ENCODE measurements at regions not wholly inside any gene's neighbourhood (a gene's known extent, or its start where the extent isn't known, plus 50 kb on each side); places are given as distances from the start of the nearest gene placed in this dataset.

GRCh38 chr20:23254034-23254433 lies 96.6 kb upstream of the NXT1 start:
- 95% methylated on average over 3 of the region's 5 CpGs for WGBS (ENCODE audit: insufficient coverage)
- ATAC-seq (ENCODE audit: low read depth), result no peak

DNA sequence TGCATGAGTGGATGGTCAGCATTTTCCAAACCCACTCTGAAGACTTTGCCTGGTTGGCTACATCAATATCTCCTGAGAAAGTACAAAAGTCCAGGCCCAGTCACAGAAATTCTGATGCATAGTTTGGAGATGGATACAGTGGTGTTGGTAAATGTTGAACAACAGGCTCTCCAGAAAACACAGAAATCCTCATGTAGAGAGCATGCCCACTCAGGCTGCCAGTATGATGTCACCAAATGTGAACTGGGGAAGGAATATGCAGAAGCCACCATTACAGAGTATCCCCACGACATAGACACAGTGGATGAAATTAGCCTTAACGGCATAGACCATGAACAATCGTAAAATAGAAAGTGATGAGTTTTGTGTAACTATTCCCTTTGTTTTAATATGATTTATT lies 97.1 kb upstream of the NXT1 start:
- H3K27me3 Mint-ChIP-seq, result peaks cover 12% of the 10 kb centered on the region
- Histone ChIP-seq H4K20me1 (ENCODE audit: control insufficient read depth, insufficient read depth, low read length, poor library complexity, severe bottlenecking) (no peaks in the 10 kb centered on the region), H3K4me2 (replicated peaks; ENCODE audit: low read depth, low read length, poor library complexity, severe bottlenecking) (no peak overlapping the region), H2AFZ (ENCODE audit: insufficient read depth, low read depth, low read length, poor library complexity, severe bottlenecking) (no peak overlapping the region), H3K9me3 (ENCODE audit: control extremely low read depth in 1 of 3, control insufficient read depth in 2 of 3, insufficient read depth in 1 of 3, low read length in 2 of 3) (no peaks in the 10 kb centered on the region), H3K9ac (ENCODE audit: low read length) (no peak overlapping the region), H3K36me3 (replicated peaks in 1 of 2; ENCODE audit: control extremely low read depth in 1 of 2, control insufficient read depth in 1 of 2, extremely low read depth in 1 of 2, insufficient read depth in 2 of 2, low read length in 1 of 2) (no peaks in the 10 kb centered on the region), H3K4me1 (ENCODE audit: control insufficient read depth in 2 of 2, insufficient read depth in 2 of 2, low read length in 2 of 2) (no peaks in the 10 kb centered on the region), H3K27ac (ENCODE audit: low read length in 2 of 2) (no peak overlapping the region), H3K79me2 (ENCODE audit: control insufficient read depth, insufficient read depth, low read length) (no peaks in the 10 kb centered on the region), H3K4me3 (ENCODE audit: control extremely low read depth in 1 of 5, extremely low read depth in 1 of 5, insufficient read depth in 1 of 5, low read depth in 2 of 5, low read length in 4 of 5) (no peak overlapping the region), H3K27me3 (replicated peaks in 1 of 4; ENCODE audit: control extremely low read depth in 1 of 4, control insufficient read depth in 3 of 4, insufficient read depth in 4 of 4, low read length in 3 of 4) (peaks cover 0 to 4% (median 2%) of the 10 kb centered on the region in 4 experiments)
- no peak for ATAC-seq (ENCODE audit: low read depth)
- TF ChIP-seq EZH2 (IDR thresholded peaks at IDR 0.05; ENCODE audit: borderline replicate concordance, insufficient read depth, low read depth, low read length, poor library complexity, severe bottlenecking), result no peak
- TF ChIP-seq, protein P1, sequence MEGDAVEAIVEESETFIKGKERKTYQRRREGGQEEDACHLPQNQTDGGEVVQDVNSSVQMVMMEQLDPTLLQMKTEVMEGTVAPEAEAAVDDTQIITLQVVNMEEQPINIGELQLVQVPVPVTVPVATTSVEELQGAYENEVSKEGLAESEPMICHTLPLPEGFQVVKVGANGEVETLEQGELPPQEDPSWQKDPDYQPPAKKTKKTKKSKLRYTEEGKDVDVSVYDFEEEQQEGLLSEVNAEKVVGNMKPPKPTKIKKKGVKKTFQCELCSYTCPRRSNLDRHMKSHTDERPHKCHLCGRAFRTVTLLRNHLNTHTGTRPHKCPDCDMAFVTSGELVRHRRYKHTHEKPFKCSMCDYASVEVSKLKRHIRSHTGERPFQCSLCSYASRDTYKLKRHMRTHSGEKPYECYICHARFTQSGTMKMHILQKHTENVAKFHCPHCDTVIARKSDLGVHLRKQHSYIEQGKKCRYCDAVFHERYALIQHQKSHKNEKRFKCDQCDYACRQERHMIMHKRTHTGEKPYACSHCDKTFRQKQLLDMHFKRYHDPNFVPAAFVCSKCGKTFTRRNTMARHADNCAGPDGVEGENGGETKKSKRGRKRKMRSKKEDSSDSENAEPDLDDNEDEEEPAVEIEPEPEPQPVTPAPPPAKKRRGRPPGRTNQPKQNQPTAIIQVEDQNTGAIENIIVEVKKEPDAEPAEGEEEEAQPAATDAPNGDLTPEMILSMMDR (IDR thresholded peaks at IDR 0.05), result no peak
- H3K4me3 Mint-ChIP-seq, result no peak overlapping the region
- POLR2A ChIA-PET, result no interaction called here
- DNase-seq, result no peak
- CTCF ChIA-PET, result no interaction called here
- H3K4me1 Mint-ChIP-seq, result no peaks in the 10 kb centered on the region
- intact Hi-C loops (cut with micrococcal nuclease), result no loop called here
- no peak overlapping the region for H3K27ac Mint-ChIP-seq
- H3K9me3 Mint-ChIP-seq (ENCODE audit: insufficient read depth), result no peaks in the 10 kb centered on the region
- WGBS (ENCODE audit: insufficient coverage), result no CpG with 5 or more reads among the region's 3 CpGs

More at GRCh38 chr20:23254034-23254433, 96.6 kb upstream of the NXT1 start:
- Histone ChIP-seq H3K27me3 (replicated peaks in 1 of 4; ENCODE audit: control extremely low read depth in 1 of 4, control insufficient read depth in 3 of 4, insufficient read depth in 4 of 4, low read length in 3 of 4) (peaks cover 0 to 4% (median 2%) of the 10 kb centered on the region in 4 experiments), H4K20me1 (ENCODE audit: control insufficient read depth, insufficient read depth, low read length, poor library complexity, severe bottlenecking) (no peaks in the 10 kb centered on the region), H3K4me2 (replicated peaks; ENCODE audit: low read depth, low read length, poor library complexity, severe bottlenecking) (no peak overlapping the region), H3K36me3 (replicated peaks in 1 of 2; ENCODE audit: control extremely low read depth in 1 of 2, control insufficient read depth in 1 of 2, extremely low read depth in 1 of 2, insufficient read depth in 2 of 2, low read length in 1 of 2) (no peaks in the 10 kb centered on the region), H3K9me3 (ENCODE audit: control extremely low read depth in 1 of 3, control insufficient read depth in 2 of 3, insufficient read depth in 1 of 3, low read length in 2 of 3) (no peaks in the 10 kb centered on the region), H2AFZ (ENCODE audit: insufficient read depth, low read depth, low read length, poor library complexity, severe bottlenecking) (no peak overlapping the region), H3K9ac (ENCODE audit: low read length) (no peak overlapping the region), H3K4me3 (ENCODE audit: control extremely low read depth in 1 of 5, extremely low read depth in 1 of 5, insufficient read depth in 1 of 5, low read depth in 2 of 5, low read length in 4 of 5) (no peak overlapping the region), H3K79me2 (ENCODE audit: control insufficient read depth, insufficient read depth, low read length) (no peaks in the 10 kb centered on the region), H3K27ac (ENCODE audit: low read length in 2 of 2) (no peak overlapping the region), H3K4me1 (ENCODE audit: control insufficient read depth in 2 of 2, insufficient read depth in 2 of 2, low read length in 2 of 2) (no peaks in the 10 kb centered on the region)
- no peak for DNase-seq
- intact Hi-C loops (cut with micrococcal nuclease), result no loop called here
- POLR2A ChIA-PET, result no interaction called here
- Mint-ChIP-seq H3K27ac (no peak overlapping the region), H3K27me3 (peaks cover 11% of the 10 kb centered on the region), H3K4me3 (no peak overlapping the region), H3K9me3 (ENCODE audit: insufficient read depth) (no peaks in the 10 kb centered on the region), H3K4me1 (no peaks in the 10 kb centered on the region)
- CTCF ChIA-PET, result no interaction called here
- no peak for TF ChIP-seq EZH2 (IDR thresholded peaks at IDR 0.05; ENCODE audit: borderline replicate concordance, insufficient read depth, low read depth, low read length, poor library complexity, severe bottlenecking)
- TF ChIP-seq, protein P1 (IDR thresholded peaks at IDR 0.05), result no peak
